DOHH2 (cell line): ENCODE measurements at regions not wholly inside any gene's neighbourhood (a gene's known extent, or its start where the extent isn't known, plus 50 kb on each side); places are given as distances from the start of the nearest gene placed in this dataset.
A peak's percentile ranks its signal among the peaks of the same experiment; 100 is the strongest.

Source experiments
- H3F3A ChIP-seq: fragments of 200-600 bp; sonication (generic), shearing (Covaris generic); 2 replicates; pipeline ENCODE4 v1.6.0; 2016; ENCODE audit warnings: antibody characterized with exemption, mild to moderate bottlenecking; ENCODE audit not compliant: control insufficient read depth, insufficient read depth
- H3K27ac ChIP-seq: fragments of 200-600 bp; sonication (generic); 2 replicates; pipeline ENCODE4 v1.5.1; 2014; ENCODE audit warnings: low read depth, mild to moderate bottlenecking, low read length, moderate library complexity
- H3K27me3 ChIP-seq: fragments of 200-600 bp; sonication (generic); 2 replicates; pipeline ENCODE4 v1.6.1; 2014; ENCODE audit warnings: mild to moderate bottlenecking, low read length, mixed read lengths; ENCODE audit not compliant: control insufficient read depth
- H3K36me3 ChIP-seq: fragments of 200-600 bp; sonication (generic); 2 replicates; pipeline ENCODE4 v1.6.1; 2014; ENCODE audit warnings: mild to moderate bottlenecking, low read length, moderate library complexity, mixed read lengths; ENCODE audit not compliant: control insufficient read depth
- H3K4me1 ChIP-seq: fragments of 200-600 bp; sonication (generic); 2 replicates; pipeline ENCODE4 v1.6.1; 2014; ENCODE audit warnings: mild to moderate bottlenecking, low read length, mixed read lengths; ENCODE audit not compliant: control insufficient read depth
- H3K4me2 ChIP-seq: fragments of 200-600 bp; sonication (generic); 2 replicates; pipeline ENCODE4 v1.6.0; 2014; ENCODE audit warnings: mild to moderate bottlenecking, low read length, moderate library complexity
- H3K4me3 ChIP-seq: fragments of 200-600 bp; sonication (generic); 2 replicates; pipeline ENCODE4 v1.5.1; 2014; ENCODE audit warnings: mild to moderate bottlenecking, low read length, mixed read lengths
- H3K79me2 ChIP-seq: fragments of 200-600 bp; sonication (generic); 2 replicates; pipeline ENCODE4 v1.6.1; 2014; ENCODE audit warnings: mild to moderate bottlenecking, low read length, mixed read lengths; ENCODE audit not compliant: control insufficient read depth
- H3K9me2 ChIP-seq: fragments of 200-600 bp; sonication (generic); replicated peaks from 2 replicates; pipeline ENCODE4 v1.6.1; 2014; ENCODE audit warnings: mild to moderate bottlenecking, low read length, mixed read lengths; ENCODE audit not compliant: control insufficient read depth
- H3K9me3 ChIP-seq: fragments of 200-600 bp; sonication (generic); 2 replicates; pipeline ENCODE4 v1.6.1; 2014; ENCODE audit warnings: antibody characterized with exemption, low read length, mixed read lengths; ENCODE audit not compliant: control insufficient read depth, insufficient read depth
- H4K20me1 ChIP-seq: fragments of 200-600 bp; sonication (generic); 2 replicates; pipeline ENCODE4 v1.6.0; 2014; ENCODE audit warnings: low read depth, mild to moderate bottlenecking, antibody characterized with exemption, low read length, moderate library complexity; ENCODE audit not compliant: control insufficient read depth, insufficient read depth
- CTCF ChIP-seq: fragments of 200-600 bp; sonication (generic); IDR thresholded peaks from one replicate; pipeline ENCODE4 v1.5.1; 2014; ENCODE audit warnings: antibody characterized with exemption, mild to moderate bottlenecking, low read depth, low read length; ENCODE audit not compliant: poor library complexity, severe bottlenecking
- EZH2phosphoT487 ChIP-seq: fragments of 200-600 bp; sonication (generic); IDR thresholded peaks from 2 replicates; pipeline ENCODE4 v1.6.1; 2017; ENCODE audit warnings: borderline replicate concordance, mild to moderate bottlenecking, antibody characterized with exemption, low read length, moderate library complexity, mixed read lengths

- H4K20me1 ChIP-seq = no peaks in the 10 kb centered on the region
- TF ChIP-seq CTCF = no peak
- no peak for TF ChIP-seq EZH2phosphoT487
- no peaks in the 10 kb centered on the region for H3K9me2 ChIP-seq
- H3K4me1 ChIP-seq = no peaks in the 10 kb centered on the region
- H3F3A ChIP-seq = no peaks in the 10 kb centered on the region
- no peaks in the 10 kb centered on the region for H3K79me2 ChIP-seq
- no peak overlapping the region for H3K27ac ChIP-seq
- no peak overlapping the region for H3K4me2 ChIP-seq
- H3K27me3 ChIP-seq = peaks cover 25% of the 10 kb centered on the region
- no peaks in the 10 kb centered on the region for H3K36me3 ChIP-seq
- no peaks in the 10 kb centered on the region for H3K9me3 ChIP-seq
- H3K4me3 ChIP-seq = no peak overlapping the region
Observed at GRCh38 chr6:99789767-99790166, 183.1 kb downstream of the PRDM13 start.

GRCh38 chr6:99790679-99791078 is 184.0 kb downstream of the PRDM13 start:
- H3K4me1 ChIP-seq = no peaks in the 10 kb centered on the region
- H3K9me2 ChIP-seq = no peaks in the 10 kb centered on the region
- no peaks in the 10 kb centered on the region for H3K9me3 ChIP-seq
- H3F3A ChIP-seq = no peaks in the 10 kb centered on the region
- H4K20me1 ChIP-seq = no peaks in the 10 kb centered on the region
- no peaks in the 10 kb centered on the region for H3K36me3 ChIP-seq
- H3K27ac ChIP-seq = no peak overlapping the region
- TF ChIP-seq EZH2phosphoT487 = no peak
- peak; percentile 26 for TF ChIP-seq CTCF
- H3K4me3 ChIP-seq = no peak overlapping the region
- H3K4me2 ChIP-seq = no peak overlapping the region
- no peaks in the 10 kb centered on the region for H3K79me2 ChIP-seq
- H3K27me3 ChIP-seq = peaks cover 29% of the 10 kb centered on the region

- Histone ChIP-seq H3K36me3 (no peaks in the 10 kb centered on the region), H3K4me1 (no peaks in the 10 kb centered on the region), H3K27ac (no peak overlapping the region), H4K20me1 (no peaks in the 10 kb centered on the region), H3F3A (no peaks in the 10 kb centered on the region), H3K9me2 (no peaks in the 10 kb centered on the region), H3K79me2 (no peaks in the 10 kb centered on the region), H3K9me3 (no peaks in the 10 kb centered on the region), H3K4me3 (no peak overlapping the region), H3K27me3 (no peaks in the 10 kb centered on the region), H3K4me2 (no peak overlapping the region)
- no peak for TF ChIP-seq EZH2phosphoT487
- no peak for TF ChIP-seq CTCF
Observed at GRCh38 chr6:99801805-99802204, 192.2 kb downstream of the MCHR2 start.

GRCh38 chr6:99802396-99803031 is 191.5 kb downstream of the MCHR2 start:
- H3K36me3 ChIP-seq = no peaks in the 10 kb centered on the region
- no peak overlapping the region for H3K4me3 ChIP-seq
- no peaks in the 10 kb centered on the region for H4K20me1 ChIP-seq
- TF ChIP-seq CTCF = peak; percentile 22
- no peak for TF ChIP-seq EZH2phosphoT487
- no peaks in the 10 kb centered on the region for H3K27me3 ChIP-seq
- H3K79me2 ChIP-seq = no peaks in the 10 kb centered on the region
- no peaks in the 10 kb centered on the region for H3K9me2 ChIP-seq
- no peaks in the 10 kb centered on the region for H3F3A ChIP-seq
- no peaks in the 10 kb centered on the region for H3K9me3 ChIP-seq
- no peak overlapping the region for H3K4me2 ChIP-seq
- no peaks in the 10 kb centered on the region for H3K4me1 ChIP-seq
- H3K27ac ChIP-seq = no peak overlapping the region
